H1 (cell line): ENCODE measurements at regions not wholly inside any gene's neighbourhood (a gene's known extent, or its start where the extent isn't known, plus 50 kb on each side); places are given as distances from the start of the nearest gene placed in this dataset.

ENCODE experiments used
- CTCF ChIA-PET: fragments of 300-600 bp; sonication (Branson Sonifier 250); formaldehyde crosslinking; loops from one replicate; lab custom pipeline; 2021; ENCODE audit not compliant: partially characterized antibody; lab: Charles Lee
- POLR2A ChIA-PET: fragments of 300-600 bp; sonication (Branson Sonifier 250); formaldehyde crosslinking; loops from one replicate; lab custom pipeline; 2021; ENCODE audit warnings: inconsistent platforms; ENCODE audit not compliant: partially characterized antibody; lab: Charles Lee
- DNase-seq, 2 experiments: peaks; one replicate each; pipeline versions ENCODE4 v3.0.0 to v3.0.0-alpha.2; 2010 to 2022; ENCODE audit warnings: low spot score in 2 of 2, low read depth in 1 of 2, mixed read lengths in 1 of 2
- FAIRE-seq: peaks from 2 replicates; lab custom pipeline; 2011; peaks lifted over from hg19 to GRCh38; lab: Jason Lieb, UNC
- H2AFZ ChIP-seq: 2 replicates; pipeline ENCODE4 v1.8.1; 2012; ENCODE audit warnings: low read length, inconsistent platforms
- H2AK5ac ChIP-seq: 2 replicates; pipeline ENCODE4 v1.6.1; 2013; ENCODE audit warnings: low read depth, low read length
- H2BK120ac ChIP-seq: replicated peaks from 2 replicates; pipeline ENCODE3; 2013; ENCODE audit warnings: low read depth, low read length, inconsistent platforms
- H2BK12ac ChIP-seq: 2 replicates; pipeline ENCODE4 v1.6.1; 2013; ENCODE audit warnings: low read depth, low read length
- H2BK15ac ChIP-seq: 2 replicates; pipeline ENCODE4 v1.6.1; 2013; ENCODE audit warnings: low read length
- H2BK20ac ChIP-seq: 2 replicates; pipeline ENCODE4 v1.6.1; 2013; ENCODE audit warnings: low read length
- H2BK5ac ChIP-seq: 2 replicates; pipeline ENCODE4 v1.6.1; 2013; ENCODE audit warnings: low read depth, low read length
- H3K14ac ChIP-seq: 2 replicates; pipeline ENCODE4 v1.6.1; 2013; ENCODE audit warnings: inconsistent platforms; ENCODE audit not compliant: insufficient read length
- H3K18ac ChIP-seq: 2 replicates; pipeline ENCODE4 v1.6.1; 2013; ENCODE audit warnings: low read length; ENCODE audit errors: extremely low read depth
- H3K23ac ChIP-seq: 2 replicates; pipeline ENCODE4 v1.6.1; 2013; ENCODE audit warnings: inconsistent platforms; ENCODE audit not compliant: insufficient read length
- H3K23me2 ChIP-seq: 2 replicates; pipeline ENCODE4 v1.6.1; 2013; ENCODE audit warnings: low read depth, low read length
- H3K27ac ChIP-seq: 2 replicates; pipeline ENCODE4 v1.6.1; 2011; ENCODE audit warnings: low read depth, low read length, inconsistent platforms
- H3K27me3 ChIP-seq, 4 experiments: replicated peaks in 1 of 4; 1 replicate in 1 of 4; 2 replicates in 3 of 4; pipeline versions ENCODE4 v1.6.1 to v1.8.1; 2011 to 2013; ENCODE audit warnings: low read length in 3 of 4, mild to moderate bottlenecking in 3 of 4, inconsistent platforms in 2 of 4, mixed read lengths in 2 of 4, moderate library complexity in 1 of 4; ENCODE audit not compliant: control insufficient read depth in 3 of 4, insufficient read depth in 3 of 4; ENCODE audit errors: extremely low read depth in 1 of 4
- H3K36me3 ChIP-seq, 4 experiments: 2 replicates each; pipeline versions ENCODE4 v1.6.1 to v1.8.1; 2011 to 2013; ENCODE audit warnings: mild to moderate bottlenecking in 4 of 4, low read length in 3 of 4, moderate library complexity in 2 of 4, control low read depth in 1 of 4, inconsistent platforms in 1 of 4; ENCODE audit not compliant: insufficient read depth in 4 of 4, control insufficient read depth in 2 of 4
- H3K4ac ChIP-seq: replicated peaks from 2 replicates; pipeline ENCODE3; 2013; ENCODE audit warnings: low read length, low read depth, mixed read lengths, inconsistent platforms; ENCODE audit not compliant: insufficient read length
- H3K4me1 ChIP-seq, 4 experiments: replicated peaks in 1 of 4; 1 replicate in 1 of 4; 2 replicates in 3 of 4; pipeline versions ENCODE4 v1.6.1 to v1.8.1; 2011 to 2013; ENCODE audit warnings: low read length in 3 of 4, inconsistent platforms in 2 of 4, mixed read lengths in 1 of 4; ENCODE audit not compliant: insufficient read depth in 4 of 4, control insufficient read depth in 3 of 4
- H3K4me2 ChIP-seq, 2 experiments: 2 replicates each; pipeline versions ENCODE4 v1.6.1 to v1.8.1; 2011 to 2013; ENCODE audit warnings: low read depth in 2 of 2, low read length in 2 of 2, control low read depth in 1 of 2, inconsistent platforms in 1 of 2, mild to moderate bottlenecking in 1 of 2; ENCODE audit not compliant: insufficient read depth in 1 of 2
- H3K4me3 ChIP-seq, 4 experiments: fragments of 200-600, 300-600 bp in 1 of 4; sonication (generic), shearing (Covaris generic), sonication (Bioruptor Twin) in 1 of 4; 2 replicates each; pipeline versions ENCODE4 v1.5.1 to v1.8.1; 2011 to 2016; ENCODE audit warnings: low read length in 4 of 4, low read depth in 3 of 4, control low read depth in 2 of 4, inconsistent platforms in 2 of 4, mild to moderate bottlenecking in 2 of 4, mixed read lengths in 1 of 4, moderate library complexity in 1 of 4; ENCODE audit not compliant: insufficient read depth in 2 of 4; ENCODE audit errors: extremely low read depth in 1 of 4
- H3K56ac ChIP-seq: replicated peaks from 2 replicates; pipeline ENCODE3; 2013; ENCODE audit warnings: low read depth, mild to moderate bottlenecking, mixed read lengths, low read length, inconsistent platforms; ENCODE audit not compliant: insufficient read length
- H3K79me1 ChIP-seq: 2 replicates; pipeline ENCODE4 v1.6.1; 2013; ENCODE audit warnings: low read depth, low read length, control low read depth
- H3K79me2 ChIP-seq, 2 experiments: 2 replicates each; pipeline versions ENCODE4 v1.6.1 to v1.8.1; 2012 to 2013; ENCODE audit warnings: low read length in 2 of 2, mild to moderate bottlenecking in 2 of 2, inconsistent platforms in 1 of 2; ENCODE audit not compliant: insufficient read depth in 2 of 2, control insufficient read depth in 1 of 2
- H3K9ac ChIP-seq, 4 experiments: replicated peaks in 1 of 4; 1 replicate in 1 of 4; 2 replicates in 3 of 4; pipeline versions ENCODE4 v1.6.1 to v1.8.1; 2011 to 2013; ENCODE audit warnings: low read depth in 3 of 4, low read length in 3 of 4, control low read depth in 2 of 4, mild to moderate bottlenecking in 2 of 4, moderate library complexity in 2 of 4, inconsistent platforms in 1 of 4; ENCODE audit errors: extremely low read depth in 1 of 4
- H3K9me3 ChIP-seq, 2 experiments: 2 replicates each; pipeline versions ENCODE4 v1.6.1 to v1.8.1; 2012 to 2013; ENCODE audit warnings: mild to moderate bottlenecking in 2 of 2, moderate library complexity in 2 of 2, control low read depth in 1 of 2, inconsistent platforms in 1 of 2, low read depth in 1 of 2, low read length in 1 of 2, mixed read lengths in 1 of 2; ENCODE audit not compliant: insufficient read depth in 2 of 2
- H4K20me1 ChIP-seq, 2 experiments: replicated peaks in 1 of 2; 2 replicates each; pipeline versions ENCODE3 to v1.8.1; 2011 to 2013; ENCODE audit warnings: inconsistent platforms in 2 of 2, low read length in 2 of 2, mild to moderate bottlenecking in 1 of 2; ENCODE audit not compliant: insufficient read depth in 2 of 2, control insufficient read depth in 1 of 2
- H4K5ac ChIP-seq: 2 replicates; pipeline ENCODE4 v1.6.1; 2013; ENCODE audit warnings: low read length, low read depth, mixed read lengths, inconsistent platforms; ENCODE audit not compliant: insufficient read length
- H4K8ac ChIP-seq: 2 replicates; pipeline ENCODE4 v1.8.0; 2013; ENCODE audit warnings: mild to moderate bottlenecking, moderate library complexity, low read length, inconsistent platforms; ENCODE audit not compliant: insufficient read depth; ENCODE audit errors: extremely low read depth
- H4K91ac ChIP-seq: replicated peaks from 2 replicates; pipeline ENCODE3; 2013; ENCODE audit warnings: low read length, mixed read lengths, inconsistent platforms; ENCODE audit not compliant: insufficient read length
- ASH2L ChIP-seq: fragments of 200-600, 300-600 bp; sonication (generic); IDR thresholded peaks from one replicate; pipeline ENCODE4 v1.7.1; 2017; ENCODE audit warnings: low read length
- CBX5 ChIP-seq: fragments of 300-800, 300-1000 bp; sonication (generic); IDR thresholded peaks from 2 replicates; pipeline ENCODE4 v1.7.1; 2016; ENCODE audit warnings: antibody characterized with exemption, low read length, low read depth
- GABPA ChIP-seq: IDR thresholded peaks from 2 replicates; pipeline ENCODE4 v1.6.1; 2011; ENCODE audit warnings: mild to moderate bottlenecking, low read length, moderate library complexity, borderline replicate concordance; ENCODE audit not compliant: insufficient read depth
- HDAC6 ChIP-seq: IDR thresholded peaks from one replicate; pipeline ENCODE4 v1.7.1; 2012; ENCODE audit warnings: low read depth, mild to moderate bottlenecking, inconsistent platforms, low read length, moderate library complexity
- NANOG ChIP-seq: IDR thresholded peaks from 2 replicates; pipeline ENCODE4 v1.6.1; 2011; ENCODE audit warnings: low read length, low read depth, mild to moderate bottlenecking, inconsistent platforms; ENCODE audit not compliant: insufficient read depth, poor library complexity, severe bottlenecking
- NRF1 ChIP-seq: IDR thresholded peaks from 2 replicates; pipeline ENCODE4 v1.6.1; 2011; ENCODE audit warnings: mild to moderate bottlenecking, low read depth, low read length, improper control_type of control experiment
- RAD21 ChIP-seq, 2 experiments: IDR thresholded peaks in 1 of 2; conservative IDR thresholded peaks in 1 of 2; 2 replicates each; pipeline ENCODE4 v1.6.1; 2011; ENCODE audit warnings: low read depth in 2 of 2, low read length in 2 of 2, improper control_type of control experiment in 1 of 2, inconsistent platforms in 1 of 2, mild to moderate bottlenecking in 1 of 2, moderate library complexity in 1 of 2
- RNF2 ChIP-seq: fragments of 200-900, 300-1000 bp; sonication (generic); IDR thresholded peaks from 2 replicates; pipeline ENCODE4 v1.7.1; 2016; ENCODE audit warnings: borderline replicate concordance, low read depth, mild to moderate bottlenecking, antibody characterized with exemption, low read length; ENCODE audit not compliant: poor library complexity, severe bottlenecking; ENCODE audit errors: missing control alignments
- SAP30 ChIP-seq: fragments of 300-600 bp; sonication (generic); IDR thresholded peaks from 2 replicates; pipeline ENCODE4 v1.7.1; 2012; ENCODE audit warnings: low read length, moderate library complexity, mild to moderate bottlenecking, inconsistent platforms; ENCODE audit not compliant: insufficient read depth, insufficient replicate concordance

DNA sequence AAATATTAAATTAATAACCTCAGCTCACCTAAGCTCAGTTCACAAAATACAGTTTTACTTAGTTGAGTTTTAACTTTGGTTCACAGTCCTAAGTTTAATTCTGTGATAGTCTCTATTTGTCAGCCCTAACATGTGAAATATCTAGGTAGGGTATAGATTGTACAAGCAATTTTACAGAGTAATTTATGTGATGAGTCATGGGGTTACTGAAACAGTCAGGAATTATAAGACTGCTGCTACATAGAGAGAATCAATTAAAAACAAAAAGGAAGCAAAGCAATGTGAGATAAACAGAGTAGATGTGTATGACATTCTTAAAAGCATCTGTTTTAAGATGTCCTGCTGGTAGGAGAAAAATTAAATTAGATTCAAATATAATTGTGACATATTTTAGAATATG lies 1018.2 kb upstream of the KCND2 start:
- no peaks in the 10 kb centered on the region for H3K27me3 ChIP-seq
- no peak overlapping the region for H3K23ac ChIP-seq
- H2BK5ac ChIP-seq, result no peak overlapping the region
- FAIRE-seq, result no peak
- no peak overlapping the region for H2BK20ac ChIP-seq
- H3K9me3 ChIP-seq, result no peaks in the 10 kb centered on the region
- H4K20me1 ChIP-seq, result no peaks in the 10 kb centered on the region
- H4K8ac ChIP-seq, result no peak overlapping the region
- no peak overlapping the region for H2AK5ac ChIP-seq
- no peak overlapping the region for H2AFZ ChIP-seq
- H3K27ac ChIP-seq, result no peak overlapping the region
- no peaks in the 10 kb centered on the region for H3K79me1 ChIP-seq
- H3K14ac ChIP-seq, result no peak overlapping the region
- H3K4ac ChIP-seq, result no peak overlapping the region
- H4K5ac ChIP-seq, result no peak overlapping the region
- H3K36me3 ChIP-seq, result no peaks in the 10 kb centered on the region
- H2BK120ac ChIP-seq, result no peak overlapping the region
- TF ChIP-seq GABPA (no peak), SAP30 (no peak), RAD21 (IDR thresholded peaks at IDR 0.05 in 1 of 2, conservative IDR thresholded peaks at IDR 0.05 in 1 of 2; ENCODE audit: low read depth in 2 of 2, low read length in 2 of 2) (no peak), CBX5 (no peak), RNF2 (no peak), NRF1 (no peak), NANOG (no peak), ASH2L (no peak), HDAC6 (no peak)
- H3K18ac ChIP-seq, result no peak overlapping the region
- H3K4me2 ChIP-seq, result no peak overlapping the region
- no peaks in the 10 kb centered on the region for H3K4me1 ChIP-seq
- no peaks in the 10 kb centered on the region for H3K23me2 ChIP-seq
- no peak overlapping the region for H3K9ac ChIP-seq
- H2BK15ac ChIP-seq, result no peak overlapping the region
- no peaks in the 10 kb centered on the region for H3K79me2 ChIP-seq
- ChIA-PET CTCF (no interaction called here), POLR2A (no interaction called here)
- no peak overlapping the region for H3K4me3 ChIP-seq
- no peak overlapping the region for H2BK12ac ChIP-seq
- no peak for DNase-seq
- no peak overlapping the region for H4K91ac ChIP-seq
- no peak overlapping the region for H3K56ac ChIP-seq
